K562 (cell line): ENCODE measurements at regions not wholly inside any gene's neighbourhood (a gene's known extent, or its start where the extent isn't known, plus 50 kb on each side); places are given as distances from the start of the nearest gene placed in this dataset.

Source experiments
- ATAC-seq: fragments of 200-7000 bp; cut with Tn5 transposase; 3 replicates; pipeline ENCODE4 v1.9.1; 2020; ENCODE audit warnings: moderate library complexity
- BruUV-seq: library from RNA; stranded (reverse); fragments of 400-500 nt; replicated peaks from 2 replicates; lab custom pipeline; 2021; lab: Mats Ljungman, UMichigan
- CTCF ChIA-PET: fragments of 300-600 bp; formaldehyde crosslinking; extraction: SDS; loops from one replicate; lab custom pipeline; 2021; ENCODE audit warnings: low intra/inter-chr PET ratio; lab: Yijun Ruan, JAX
- POLR2A ChIA-PET: fragments of 300-600, 350-650 bp; sonication (Branson Sonifier 250); formaldehyde crosslinking; extraction: SDS; loops from one replicate; lab custom pipeline; 2021; ENCODE audit warnings: antibody characterized with exemption, inconsistent platforms; lab: Yijun Ruan, JAX
- DNase-seq, 4 experiments: peaks; one replicate each; pipeline versions ENCODE4 v3.0.0 to v3.0.0-alpha.2; 2011 to 2018; ENCODE audit warnings: low spot score in 3 of 4, mixed read lengths in 3 of 4; ENCODE audit errors: extremely low read depth in 1 of 4
- FAIRE-seq: peaks from 2 replicates; lab custom pipeline; 2011; peaks lifted over from hg19 to GRCh38; lab: Jason Lieb, UNC
- H2AFZ ChIP-seq: 2 replicates; pipeline ENCODE4 v1.6.0; 2011; ENCODE audit warnings: low read depth, low read length, control low read depth, inconsistent platforms
- H3K27ac ChIP-seq: fragments of 200-600 bp; 3 replicates; pipeline ENCODE4 v1.8.0; 2011; ENCODE audit warnings: low read depth, mild to moderate bottlenecking, control low read depth, inconsistent platforms, low read length, moderate library complexity, mixed read lengths; ENCODE audit errors: extremely low read depth
- H3K27me3 ChIP-seq, 2 experiments: fragments of 300-600 bp in 1 of 2; 2 replicates in 1 of 2; 3 replicates in 1 of 2; pipeline versions ENCODE4 v1.6.0 to v1.8.0; 2011; ENCODE audit warnings: inconsistent platforms in 2 of 2, low read length in 2 of 2, mild to moderate bottlenecking in 1 of 2, mixed read lengths in 1 of 2, moderate library complexity in 1 of 2; ENCODE audit not compliant: control insufficient read depth in 2 of 2, insufficient read depth in 2 of 2
- H3K36me3 ChIP-seq: fragments of 300-600 bp; 3 replicates; pipeline ENCODE4 v1.8.0; 2011; ENCODE audit warnings: mild to moderate bottlenecking, low read length, inconsistent platforms; ENCODE audit not compliant: control insufficient read depth, insufficient read depth
- H3K4me1 ChIP-seq, 2 experiments: fragments of 200-600 bp in 1 of 2; replicated peaks in 1 of 2; 2 replicates in 1 of 2; 3 replicates in 1 of 2; pipeline versions ENCODE4 v1.5.1 to v1.8.0; 2011; ENCODE audit warnings: inconsistent platforms in 2 of 2, low read length in 2 of 2, mild to moderate bottlenecking in 1 of 2, mixed read lengths in 1 of 2, moderate library complexity in 1 of 2; ENCODE audit not compliant: control insufficient read depth in 2 of 2, insufficient read depth in 2 of 2
- H3K4me2 ChIP-seq: 2 replicates; pipeline ENCODE4 v1.6.1; 2011; ENCODE audit warnings: low read length, control low read depth, inconsistent platforms, mixed read lengths; ENCODE audit not compliant: insufficient read depth
- H3K4me3 ChIP-seq: fragments of 200-600 bp; sonication (generic), shearing (Covaris generic); 2 replicates; pipeline ENCODE4 v1.5.1; 2016; ENCODE audit warnings: control low read depth, inconsistent platforms
- H3K79me2 ChIP-seq: fragments of 200-600 bp; 3 replicates; pipeline ENCODE4 v1.8.0; 2011; ENCODE audit warnings: low read length, inconsistent platforms; ENCODE audit not compliant: control insufficient read depth, insufficient read depth
- H3K9ac ChIP-seq, 2 experiments: 2 replicates each; pipeline versions ENCODE4 v1.6.0 to v1.6.1; 2011; ENCODE audit warnings: low read depth in 2 of 2, low read length in 2 of 2, control low read depth in 1 of 2, inconsistent platforms in 1 of 2, mild to moderate bottlenecking in 1 of 2, mixed read lengths in 1 of 2; ENCODE audit not compliant: insufficient read depth in 1 of 2
- H3K9me1 ChIP-seq: one replicate; pipeline ENCODE4 v1.6.0; 2011; ENCODE audit warnings: inconsistent platforms, mild to moderate bottlenecking, low read length, moderate library complexity; ENCODE audit not compliant: control insufficient read depth, insufficient read depth
- H3K9me3 ChIP-seq: replicated peaks from 2 replicates; pipeline ENCODE4 v1.5.1; 2011; ENCODE audit warnings: low read depth, low read length, inconsistent platforms; ENCODE audit not compliant: control insufficient read depth, insufficient read depth
- H4K20me1 ChIP-seq: replicated peaks from 2 replicates; pipeline ENCODE4 v1.6.1; 2011; ENCODE audit warnings: low read length, inconsistent platforms, mixed read lengths; ENCODE audit not compliant: control insufficient read depth, insufficient read depth
- CBX2 ChIP-seq: fragments of 200-600 bp; sonication (generic); IDR thresholded peaks from one replicate; pipeline ENCODE4 v1.6.1; 2012; ENCODE audit warnings: mild to moderate bottlenecking, low read length, inconsistent platforms; ENCODE audit not compliant: insufficient read depth, poor library complexity, severe bottlenecking
- COPS2 ChIP-seq: fragments of 450-650 bp; conservative IDR thresholded peaks from 2 replicates; pipeline ENCODE4 v1.6.1; 2016; ENCODE audit warnings: mild to moderate bottlenecking, moderate library complexity
- HOXB6 ChIP-seq: fragments of 250-450 bp; sonication (Bioruptor Pico); IDR thresholded peaks from 2 replicates; pipeline ENCODE4 v1.5.1; 2022; ENCODE audit warnings: mild to moderate bottlenecking, borderline replicate concordance
- MTA2 ChIP-seq: fragments of 450-650 bp; IDR thresholded peaks from 2 replicates; pipeline ENCODE4 v1.6.1; 2016; ENCODE audit warnings: low read depth
- PHB ChIP-seq: fragments of 250-450 bp; sonication (Bioruptor Pico); IDR thresholded peaks from 2 replicates; pipeline ENCODE4 v1.5.0; 2021
- POLR2G ChIP-seq: fragments of 200-400 bp; formaldehyde crosslinking; IDR thresholded peaks from 2 replicates; pipeline ENCODE4 v1.6.1; 2017; ENCODE audit warnings: low read depth, mild to moderate bottlenecking, antibody characterized with exemption, low read length, moderate library complexity
- PTTG1 ChIP-seq: fragments of 450-650 bp; IDR thresholded peaks from 2 replicates; pipeline ENCODE4 v1.6.1; 2016; ENCODE audit warnings: low read depth, mild to moderate bottlenecking, missing genetic modification characterization, missing compliant biosample characterization
- SNIP1 ChIP-seq: fragments of 450-650 bp; IDR thresholded peaks from 2 replicates; pipeline ENCODE4 v1.7.1; 2017; ENCODE audit warnings: low read depth, mild to moderate bottlenecking
- SRSF3 ChIP-seq: fragments of 200-400 bp; formaldehyde crosslinking; IDR thresholded peaks from 2 replicates; pipeline ENCODE4 v1.6.1; 2016; ENCODE audit warnings: mild to moderate bottlenecking, low read length, moderate library complexity; ENCODE audit not compliant: insufficient read depth
- ZKSCAN3 ChIP-seq: fragments of 250-450 bp; sonication (Bioruptor Pico); IDR thresholded peaks from 2 replicates; pipeline ENCODE4 v1.4.0; 2020
- ZNF124 ChIP-seq: sonication (generic); formaldehyde crosslinking; IDR thresholded peaks from 2 replicates; pipeline ENCODE4 v1.8.1; 2022; ENCODE audit warnings: missing genetic modification reagents
- ZNF444 ChIP-seq: fragments of 250-450 bp; sonication (Bioruptor Pico); IDR thresholded peaks from 2 replicates; pipeline ENCODE4 v1.4.0; 2020; ENCODE audit warnings: mild to moderate bottlenecking, moderate library complexity
- ZNF609 ChIP-seq: sonication (generic); formaldehyde crosslinking; IDR thresholded peaks from 2 replicates; pipeline ENCODE4 v1.8.1; 2023; ENCODE audit warnings: missing genetic modification reagents, mild to moderate bottlenecking, borderline replicate concordance
- ZNF696 ChIP-seq: fragments of 250-450 bp; sonication (Bioruptor Pico); conservative IDR thresholded peaks from 2 replicates; pipeline ENCODE4 v1.4.0; 2020; ENCODE audit warnings: mild to moderate bottlenecking, moderate library complexity
- WGBS: fragments of 100-300 bp; shearing (Covaris generic); methylation state at CpG from one replicate; pipeline ENCODE4 v1.1.6; 2016; ENCODE audit warnings: low coverage, mixed read lengths; ENCODE audit not compliant: insufficient coverage; ENCODE audit errors: missing lambda C conversion rate; 5-methylcytosine and 5-hydroxymethylcytosine counted together
- in situ Hi-C: fragments of 300-500 bp; cut with MboI; formaldehyde crosslinking; loops from 4 replicates; pipeline ENCODE4 v1.15.0; 2018; ENCODE audit warnings: inconsistent platforms, mixed read lengths
- intact Hi-C: fragments of 100-400 bp; cut with micrococcal nuclease; formaldehyde crosslinking; loops from 2 replicates; pipeline ENCODE4 v1.14.2; 2022
- TF ChIP-seq, protein P1 (sequence below): sonication (generic); formaldehyde crosslinking; IDR thresholded peaks from 2 replicates; pipeline ENCODE4 v1.4.0; 2020; ENCODE audit warnings: mild to moderate bottlenecking, missing genetic modification reagents

GRCh38 chr11:69981119-69981784, 96.9 kb upstream of the ANO1 start:
- POLR2A ChIA-PET: interaction anchor here (0.6 to 1.5 kb wide), 6 partner anchors 16 to 1366 kb away, joined by 3 to 6 read pairs (median 4); no protein-coding TSS in a partner anchor
- Histone ChIP-seq H3K36me3 (no peaks in the 10 kb centered on the region), H3K4me2 (peak overlapping the region; percentile 33), H4K20me1 (peaks cover 3% of the 10 kb centered on the region; the same call in 1 of the 2 replicates), H3K27me3 (peaks cover 3 to 10% of the 10 kb centered on the region in 2 experiments; a peak in 3 of 5 replicates), H3K27ac (no peak overlapping the region; the same call in 2 of the 3 replicates), H3K79me2 (no peaks in the 10 kb centered on the region), H3K9me3 (no peaks in the 10 kb centered on the region), H3K9ac (no peak overlapping the region), H3K4me3 (no peak overlapping the region), H2AFZ (peak overlapping the region; percentile 63; the same call in 1 of the 2 replicates), H3K9me1 (no peaks in the 10 kb centered on the region), H3K4me1 (peaks cover 27 to 58% of the 10 kb centered on the region in 2 experiments; a peak in 4 of 5 replicates)
- whole genome bisulfite sequencing: 8% methylated on average over 15 of the region's 15 CpGs
- in situ Hi-C loops: no loop called here
- intact Hi-C loops: no loop called here
- ATAC-seq (peak; percentile 97), DNase-seq (peak; percentile 90 to 95 (median 94)), FAIRE-seq (peak; percentile 99)
- CTCF ChIA-PET: no interaction called here
- no TSS peak for BruUV-seq
- TF ChIP-seq COPS2 (no peak), PHB (CRISPR knock-in tag) (no peak), SRSF3 (no peak), SNIP1 (no peak), ZKSCAN3 (no peak), PTTG1 (no peak), CBX2 (no peak), MTA2 (peak; percentile 88), ZNF444 (CRISPR knock-in tag) (no peak), ZNF124 (CRISPR knock-in tag) (no peak), ZNF609 (CRISPR knock-in tag) (no peak), POLR2G (no peak), HOXB6 (CRISPR knock-in tag) (no peak), ZNF696 (CRISPR knock-in tag) (no peak)
- TF ChIP-seq, protein P1, sequence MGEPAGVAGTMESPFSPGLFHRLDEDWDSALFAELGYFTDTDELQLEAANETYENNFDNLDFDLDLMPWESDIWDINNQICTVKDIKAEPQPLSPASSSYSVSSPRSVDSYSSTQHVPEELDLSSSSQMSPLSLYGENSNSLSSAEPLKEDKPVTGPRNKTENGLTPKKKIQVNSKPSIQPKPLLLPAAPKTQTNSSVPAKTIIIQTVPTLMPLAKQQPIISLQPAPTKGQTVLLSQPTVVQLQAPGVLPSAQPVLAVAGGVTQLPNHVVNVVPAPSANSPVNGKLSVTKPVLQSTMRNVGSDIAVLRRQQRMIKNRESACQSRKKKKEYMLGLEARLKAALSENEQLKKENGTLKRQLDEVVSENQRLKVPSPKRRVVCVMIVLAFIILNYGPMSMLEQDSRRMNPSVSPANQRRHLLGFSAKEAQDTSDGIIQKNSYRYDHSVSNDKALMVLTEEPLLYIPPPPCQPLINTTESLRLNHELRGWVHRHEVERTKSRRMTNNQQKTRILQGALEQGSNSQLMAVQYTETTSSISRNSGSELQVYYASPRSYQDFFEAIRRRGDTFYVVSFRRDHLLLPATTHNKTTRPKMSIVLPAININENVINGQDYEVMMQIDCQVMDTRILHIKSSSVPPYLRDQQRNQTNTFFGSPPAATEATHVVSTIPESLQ (CRISPR knock-in tag): no peak
